GM12878 (cell line): ENCODE measurements at regions not wholly inside any gene's neighbourhood (a gene's known extent, or its start where the extent isn't known, plus 50 kb on each side); places are given as distances from the start of the nearest gene placed in this dataset.

Source experiments
- CTCF ChIP-seq, 3 experiments: IDR thresholded peaks in 2 of 3; conservative IDR thresholded peaks in 1 of 3; 2 replicates each; pipeline ENCODE4 v1.5.1; 2011; ENCODE audit warnings: low read depth in 3 of 3, low read length in 3 of 3, mild to moderate bottlenecking in 3 of 3, control low read depth in 2 of 3, moderate library complexity in 2 of 3, inconsistent platforms in 1 of 3, mixed read lengths in 1 of 3; ENCODE audit not compliant: control insufficient read depth in 2 of 3, insufficient read depth in 1 of 3; ENCODE audit errors: extremely low read depth in 1 of 3
- MXI1 ChIP-seq: fragments of 150-350 bp; IDR thresholded peaks from 2 replicates; pipeline ENCODE4 v1.6.1; 2011; ENCODE audit warnings: low read depth, mild to moderate bottlenecking, inconsistent platforms, low read length, improper control_type of control experiment
- POLR2A ChIP-seq: IDR thresholded peaks from 2 replicates; pipeline ENCODE4 v1.6.1; 2011; ENCODE audit warnings: low read depth, mild to moderate bottlenecking, low read length
- POU2F2 ChIP-seq: IDR thresholded peaks from 3 replicates; pipeline ENCODE4 v1.6.1; 2011; ENCODE audit warnings: low read depth, mild to moderate bottlenecking, low read length, borderline replicate concordance
- PRDM15 ChIP-seq: fragments of 450-650 bp; formaldehyde crosslinking; IDR thresholded peaks from 2 replicates; pipeline ENCODE4 v1.4.0; 2020; ENCODE audit warnings: mild to moderate bottlenecking, moderate library complexity
- SREBF2 ChIP-seq: IDR thresholded peaks from 2 replicates; pipeline ENCODE4 v1.6.1; 2012; ENCODE audit warnings: mild to moderate bottlenecking, low read length
- USF2 ChIP-seq: IDR thresholded peaks from 2 replicates; pipeline ENCODE4 v1.6.1; 2011; ENCODE audit warnings: low read depth, low read length, improper control_type of control experiment, borderline replicate concordance

GRCh38 chr7:16315280-16315679, 106.1 kb downstream of the CRPPA start:
- TF ChIP-seq POLR2A (no peak), CTCF (IDR thresholded peaks at IDR 0.05 in 2 of 3, conservative IDR thresholded peaks at IDR 0.05 in 1 of 3; ENCODE audit: control insufficient read depth in 2 of 3, extremely low read depth in 1 of 3, insufficient read depth in 1 of 3, low read depth in 3 of 3, low read length in 3 of 3) (no peak), PRDM15 (no peak), USF2 (no peak), SREBF2 (no peak), POU2F2 (no peak), MXI1 (no peak)
